NCI-H2107 treated with DMSO at 0.1 percent for 48 hours (cell line): ENCODE measurements at regions not wholly inside any gene's neighbourhood (a gene's known extent, or its start where the extent isn't known, plus 50 kb on each side); places are given as distances from the start of the nearest gene placed in this dataset.

Experiments used
- DNase-seq: peaks from one replicate; lab custom pipeline; 2025; ENCODE audit not compliant: unreplicated experiment; lab: John Stamatoyannopoulos, UW

DNA sequence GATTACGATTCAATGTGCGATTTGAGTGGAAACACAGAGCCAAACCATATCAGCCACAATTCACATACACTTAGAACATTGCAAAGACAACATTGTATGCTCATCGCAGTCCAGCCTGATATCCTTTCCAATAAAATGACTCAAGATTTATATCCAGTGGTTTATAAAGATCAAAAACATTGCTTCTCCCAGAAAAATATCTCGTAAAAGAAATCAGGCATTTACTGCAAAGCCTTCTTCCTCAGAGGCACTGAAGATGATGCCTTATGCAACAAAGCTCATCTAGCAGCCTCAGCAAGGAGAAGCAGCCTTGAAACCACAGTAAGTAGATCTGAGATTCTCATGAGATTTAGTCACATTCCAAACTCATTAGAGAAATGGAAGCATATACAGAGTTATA is 523.8 kb downstream of the ELAVL2 start:
- no peak for DNase-seq

DNA sequence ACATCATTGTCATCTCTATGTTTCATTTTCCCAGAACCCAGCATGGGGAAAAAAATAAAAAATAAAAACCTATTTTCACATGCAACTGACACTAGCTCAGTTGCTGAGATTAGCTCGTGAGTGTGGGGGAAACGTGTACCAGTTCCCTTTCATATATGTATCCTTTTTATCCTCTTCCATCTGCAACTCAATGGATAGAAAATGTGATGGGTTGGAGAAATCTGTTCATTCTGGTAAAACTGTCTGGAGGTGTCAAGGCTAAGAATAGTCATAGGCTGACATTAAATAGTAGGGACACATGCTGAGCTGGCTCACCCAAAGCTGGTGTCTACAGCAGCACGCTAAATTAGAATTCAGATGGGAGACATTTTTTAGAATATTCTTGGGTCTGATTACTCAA is 519.3 kb downstream of the ELAVL2 start:
- DNase-seq = no peak

DNA sequence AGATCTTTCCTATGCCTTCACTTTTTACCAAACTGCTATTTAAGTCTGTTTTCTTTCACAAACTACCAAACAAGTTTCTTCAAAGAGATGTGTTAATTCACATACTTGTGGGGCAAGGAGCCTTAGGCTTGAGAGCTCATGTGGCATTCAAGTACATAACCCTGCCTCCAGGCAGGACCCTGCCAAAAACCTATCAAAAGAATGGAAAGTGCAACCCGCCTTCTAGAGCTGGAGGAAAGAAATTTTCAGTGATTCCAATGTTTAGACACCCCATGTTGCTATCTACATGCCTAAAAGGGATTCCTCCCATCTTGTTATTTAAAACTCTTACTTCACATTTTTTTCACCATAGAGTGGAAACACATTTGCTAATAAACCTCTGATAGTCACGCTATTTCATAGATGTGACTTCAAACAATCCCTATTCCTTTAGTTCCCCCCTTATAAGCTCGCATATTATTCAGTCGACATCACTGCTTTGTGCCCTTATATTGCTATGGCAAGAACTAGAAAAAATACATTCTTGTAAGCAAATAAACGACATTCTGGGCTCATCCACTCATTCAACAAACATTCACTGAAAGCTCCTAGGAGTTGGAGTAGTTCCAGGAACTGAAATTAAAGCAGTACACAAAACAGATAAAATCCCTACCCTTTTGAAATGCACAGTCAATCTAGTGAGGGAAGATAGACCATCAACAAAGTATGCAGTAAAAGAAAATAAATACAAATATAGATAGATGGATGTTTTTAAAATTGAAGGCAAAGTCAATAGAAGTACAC is 518.1 kb downstream of the ELAVL2 start:
- no peak for DNase-seq

DNA sequence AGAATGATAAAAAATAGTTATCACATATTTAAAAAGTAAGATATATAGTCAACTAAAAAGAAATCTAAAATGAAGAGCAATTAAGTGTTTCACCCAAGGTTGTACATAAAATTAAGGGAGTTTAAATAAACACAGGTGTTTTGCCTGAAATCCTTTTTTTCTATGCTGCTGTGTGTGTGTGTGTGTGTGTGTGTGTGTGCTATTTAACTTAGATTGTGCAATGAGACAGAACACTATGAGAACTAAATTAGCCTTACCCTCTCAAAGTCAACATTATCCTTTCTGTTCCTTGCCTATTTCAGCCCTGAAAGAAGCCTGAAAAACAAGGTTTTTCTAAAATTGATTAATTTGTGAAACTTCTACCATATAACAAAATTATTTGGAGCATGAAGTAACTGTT is 516.2 kb downstream of the ELAVL2 start:
- DNase-seq = no peak

DNA sequence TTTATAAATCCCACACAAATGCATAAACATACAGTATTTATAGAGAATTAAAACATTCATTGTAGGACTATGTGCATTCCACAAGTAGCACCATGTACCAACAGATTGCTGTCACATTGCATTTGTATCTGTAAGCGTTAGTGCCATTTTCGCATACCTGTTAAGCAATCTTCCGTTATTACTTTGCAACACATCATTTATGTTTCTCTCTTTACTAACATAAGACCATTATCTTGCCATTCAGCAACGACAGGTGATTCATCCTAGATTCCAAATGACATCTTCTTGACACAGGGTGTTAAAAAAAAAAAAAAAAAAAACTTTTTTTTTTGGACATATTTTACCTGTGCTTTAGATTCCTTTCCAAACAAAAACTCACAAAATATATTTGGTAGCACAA is 511.8 kb downstream of the ELAVL2 start:
- no peak for DNase-seq

DNA sequence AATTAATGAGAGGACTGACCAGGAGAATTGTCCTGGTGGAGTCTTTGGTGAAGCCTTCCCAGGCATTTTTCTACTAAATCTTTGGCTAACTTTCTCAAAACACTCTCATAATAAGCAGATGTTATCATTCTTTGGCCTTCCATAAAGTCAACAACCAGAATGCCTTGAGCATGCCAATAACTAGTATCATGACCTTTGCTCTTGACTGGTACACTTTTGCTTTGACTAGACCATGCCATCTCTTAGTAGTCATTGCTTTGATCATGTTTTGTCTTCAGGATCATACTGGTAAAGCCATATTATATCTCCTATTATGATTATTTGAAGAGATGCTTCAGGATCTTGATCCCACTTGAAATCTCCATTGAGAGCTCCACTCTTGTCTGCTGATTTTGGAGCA is 506.9 kb downstream of the ELAVL2 start:
- DNase-seq = no peak

DNA sequence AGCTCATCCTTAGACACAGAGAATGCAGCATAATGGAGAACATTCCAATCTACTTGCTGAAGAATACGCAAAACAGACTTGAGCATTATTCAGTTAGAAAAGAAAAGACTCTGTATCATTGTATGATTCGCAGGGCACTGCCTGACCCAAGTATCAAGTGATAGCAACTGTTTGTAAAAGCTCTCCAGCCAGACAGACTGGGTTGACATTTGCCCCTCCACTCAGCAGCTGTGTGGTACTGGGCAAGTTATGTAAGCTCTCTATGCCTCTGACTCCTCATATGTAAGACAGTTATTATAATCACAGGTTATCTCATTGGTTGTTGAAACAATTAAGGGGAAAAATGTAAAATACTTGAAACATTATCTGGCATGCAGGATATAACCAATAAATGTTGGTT is 505.0 kb downstream of the ELAVL2 start:
- DNase-seq = no peak

DNA sequence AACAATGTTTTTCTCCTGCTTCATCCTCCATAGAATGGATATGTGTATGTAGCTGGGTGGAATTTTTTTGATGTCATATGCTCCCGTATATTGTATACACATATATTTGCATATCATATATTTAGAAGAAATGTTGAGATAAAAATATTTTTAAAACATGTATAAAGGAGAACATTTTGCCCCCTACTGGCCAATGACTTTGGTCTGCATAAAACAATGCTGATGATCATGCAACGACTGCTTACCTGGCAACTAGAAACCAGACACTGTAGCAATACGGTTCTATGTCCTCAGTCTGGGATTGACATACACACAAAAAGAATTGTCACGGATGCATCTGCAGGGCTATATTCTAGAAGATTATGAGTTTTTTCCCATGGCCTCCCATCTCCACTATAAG is 503.6 kb downstream of the ELAVL2 start:
- no peak for DNase-seq

DNA sequence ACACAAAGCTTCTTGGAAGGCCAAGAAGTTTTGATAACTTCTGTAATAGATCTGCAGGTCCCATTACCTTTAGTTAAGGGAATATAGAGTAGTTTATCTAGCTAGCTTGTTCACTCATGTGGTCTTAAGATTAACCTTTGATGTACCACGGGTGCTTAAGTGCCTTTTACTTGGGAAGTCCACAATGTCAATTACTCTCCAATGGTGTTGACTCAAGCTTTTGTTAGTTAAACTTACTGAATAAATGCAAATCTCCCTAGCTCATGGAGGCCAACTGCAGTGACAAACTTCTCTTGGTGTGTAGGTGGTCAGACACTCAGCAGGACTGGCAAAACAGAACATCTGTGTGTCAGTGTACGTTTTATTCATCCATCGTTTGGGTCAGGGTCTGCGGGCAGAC is 501.5 kb downstream of the ELAVL2 start:
- no peak for DNase-seq

DNA sequence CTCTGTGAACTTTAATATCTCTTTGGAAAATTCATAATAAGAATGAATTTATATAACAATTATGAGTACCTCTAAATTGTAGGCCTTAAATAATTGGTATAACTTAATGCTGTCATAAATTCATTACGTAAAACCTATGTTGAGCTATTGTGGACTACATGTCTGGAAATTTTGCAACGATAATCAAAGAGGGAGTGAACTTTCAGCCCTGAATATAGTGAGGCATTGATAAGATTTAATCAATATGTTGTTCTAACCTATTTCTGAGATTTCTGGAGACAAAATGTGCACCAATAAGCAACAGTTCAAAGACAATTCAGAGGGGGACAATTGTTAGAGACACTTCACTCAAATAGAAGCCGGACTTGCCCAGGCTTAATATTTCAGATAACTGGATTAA is 499.4 kb downstream of the ELAVL2 start:
- no peak for DNase-seq

DNA sequence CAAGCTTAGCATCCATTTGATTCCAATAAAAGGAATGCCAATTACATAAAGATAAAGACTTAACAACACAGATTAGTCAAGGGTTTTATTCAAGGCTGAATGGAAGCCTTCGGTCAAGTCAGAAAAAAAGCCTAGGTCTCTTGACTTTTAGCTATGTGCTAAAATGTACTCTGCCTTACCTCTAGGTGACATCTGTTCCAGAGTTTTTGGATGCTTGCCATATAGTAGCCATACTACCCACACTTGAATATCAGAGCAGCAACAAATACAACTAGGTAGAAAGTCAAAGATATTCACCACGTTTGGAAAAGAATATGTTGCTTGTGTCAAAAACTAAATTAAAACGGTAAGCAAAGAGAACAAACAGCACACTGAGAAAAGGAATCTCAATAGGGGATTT is 484.7 kb downstream of the ELAVL2 start:
- no peak for DNase-seq

DNA sequence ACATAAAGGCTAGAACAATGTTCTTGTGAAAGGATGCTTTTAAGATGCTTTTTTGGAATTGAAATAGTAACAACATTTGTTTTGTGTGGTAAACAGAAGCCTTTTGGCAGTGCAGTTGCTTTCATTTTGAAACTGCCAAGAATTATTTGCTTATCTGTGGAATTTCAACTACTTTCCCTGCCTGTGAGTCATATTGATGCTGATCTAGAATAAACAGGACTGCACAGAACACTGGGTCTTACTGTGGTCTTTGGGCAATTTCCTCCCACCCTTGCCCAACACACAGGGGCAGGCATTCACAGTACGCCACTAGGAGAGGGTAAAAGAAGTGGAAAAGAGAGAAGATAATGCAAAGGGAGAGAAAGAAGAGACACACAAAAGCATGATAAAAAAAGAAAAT is 483.7 kb downstream of the ELAVL2 start:
- no peak for DNase-seq

DNA sequence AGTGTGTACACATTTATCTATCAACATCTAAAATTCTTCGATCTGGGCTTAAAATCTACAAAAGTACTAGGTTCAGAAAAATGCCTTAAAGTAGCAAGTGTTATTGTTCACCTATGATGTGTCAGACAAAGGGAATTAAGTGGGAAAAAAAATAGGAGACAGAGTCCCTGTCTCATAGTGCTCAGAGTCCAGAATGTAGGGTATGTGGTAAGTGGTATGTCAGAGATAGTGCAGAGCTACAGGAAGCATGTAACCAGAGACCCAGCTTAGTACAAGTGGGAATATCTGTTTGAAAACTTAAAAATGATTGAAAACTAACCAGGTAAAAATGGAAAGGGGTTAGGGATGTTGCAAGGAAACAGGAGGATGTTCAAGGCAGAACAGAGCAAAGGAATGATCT is 482.8 kb downstream of the ELAVL2 start:
- no peak for DNase-seq

DNA sequence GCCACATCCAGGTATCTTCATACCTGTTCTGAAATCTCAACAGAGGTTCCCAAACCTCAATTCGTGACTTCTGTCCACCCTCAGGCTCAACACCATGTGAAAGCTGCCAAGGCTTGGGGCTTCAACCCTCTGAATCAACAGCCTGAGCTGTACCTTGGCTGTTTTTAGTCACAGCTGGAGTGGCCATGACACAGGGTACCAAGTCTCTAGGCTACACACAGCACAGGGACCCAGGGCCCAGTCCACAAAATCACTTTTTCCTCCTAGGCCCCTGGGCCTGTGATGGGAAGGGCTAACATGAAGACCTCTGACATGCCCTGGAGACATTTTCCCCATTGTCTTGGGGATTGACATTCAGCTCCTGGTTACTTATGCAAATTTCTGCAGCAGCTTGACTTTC is 464.9 kb downstream of the ELAVL2 start:
- DNase-seq = no peak

DNA sequence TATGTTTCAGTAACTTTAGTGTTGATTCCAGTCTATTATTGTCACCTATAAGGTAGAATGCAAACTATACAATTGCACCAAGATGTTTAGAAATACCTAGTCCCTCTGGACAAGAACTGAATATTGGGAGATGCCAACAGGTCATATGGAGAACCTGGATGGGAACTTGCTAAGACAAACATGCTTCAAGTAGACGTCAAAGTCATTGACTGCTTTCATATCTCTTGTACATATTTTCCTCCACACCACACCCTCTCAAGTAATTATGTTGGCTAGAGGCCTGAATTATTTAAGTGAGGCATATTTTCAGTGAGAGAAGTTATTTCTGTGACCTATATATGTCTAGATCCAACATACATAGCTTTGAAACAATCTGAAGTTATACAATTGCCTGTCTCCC is 453.3 kb downstream of the ELAVL2 start:
- no peak for DNase-seq

DNA sequence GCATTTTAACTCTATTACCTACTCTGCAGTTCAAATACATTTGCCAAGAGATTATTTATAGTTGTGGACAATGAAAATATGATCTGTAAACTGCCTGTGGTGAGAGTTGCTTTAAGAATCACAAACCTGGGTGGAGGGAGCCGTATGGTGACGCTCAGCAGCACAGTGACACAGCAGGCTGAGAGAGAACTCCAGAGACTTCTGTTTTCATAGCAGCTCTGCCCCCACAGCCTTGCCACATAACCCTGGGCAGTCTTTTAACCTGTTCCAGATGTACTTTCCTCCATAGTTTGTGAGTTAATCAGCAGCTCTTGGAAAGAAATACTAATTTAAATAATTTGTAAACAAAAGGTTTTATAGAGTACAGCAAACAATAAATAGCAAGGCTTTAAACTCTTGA is 450.5 kb downstream of the ELAVL2 start:
- DNase-seq = no peak

DNA sequence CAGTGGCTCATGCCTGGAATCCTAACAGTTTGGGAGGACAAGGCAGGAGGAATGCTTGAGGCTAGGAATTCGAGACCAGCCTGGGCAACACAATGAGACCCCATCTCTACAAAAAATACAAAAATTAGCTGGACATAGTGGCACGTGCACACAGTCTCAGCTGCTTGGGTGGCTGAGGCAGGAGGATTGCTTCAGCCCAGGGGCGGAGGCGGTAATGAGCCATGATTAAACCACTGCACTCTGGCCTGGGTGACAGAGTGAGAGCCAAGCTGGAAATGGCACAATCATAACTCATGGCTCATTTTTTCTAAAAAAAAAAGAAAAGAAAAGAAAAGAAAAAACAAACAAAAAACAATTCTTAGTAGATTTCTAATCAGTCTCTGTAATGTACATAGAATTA is 446.2 kb downstream of the ELAVL2 start:
- no peak for DNase-seq

DNA sequence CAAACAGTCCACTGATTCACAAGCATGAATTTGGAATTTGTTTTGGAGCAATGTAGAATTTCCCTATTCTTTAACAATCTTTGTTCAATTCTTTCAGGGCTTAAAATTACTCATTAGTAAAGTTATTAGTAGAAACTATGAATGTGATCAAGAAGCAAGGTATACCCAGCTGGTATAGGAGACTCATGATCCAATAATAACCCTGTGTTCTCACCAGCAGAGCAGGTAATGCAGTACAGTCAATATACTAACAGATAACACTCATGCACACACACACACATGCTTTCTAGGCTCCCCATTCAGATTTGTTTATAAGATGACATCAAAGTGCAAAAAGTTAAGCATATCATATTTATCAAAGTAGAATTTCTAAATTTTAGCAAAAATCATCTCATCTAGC is 445.2 kb downstream of the ELAVL2 start:
- DNase-seq = no peak

DNA sequence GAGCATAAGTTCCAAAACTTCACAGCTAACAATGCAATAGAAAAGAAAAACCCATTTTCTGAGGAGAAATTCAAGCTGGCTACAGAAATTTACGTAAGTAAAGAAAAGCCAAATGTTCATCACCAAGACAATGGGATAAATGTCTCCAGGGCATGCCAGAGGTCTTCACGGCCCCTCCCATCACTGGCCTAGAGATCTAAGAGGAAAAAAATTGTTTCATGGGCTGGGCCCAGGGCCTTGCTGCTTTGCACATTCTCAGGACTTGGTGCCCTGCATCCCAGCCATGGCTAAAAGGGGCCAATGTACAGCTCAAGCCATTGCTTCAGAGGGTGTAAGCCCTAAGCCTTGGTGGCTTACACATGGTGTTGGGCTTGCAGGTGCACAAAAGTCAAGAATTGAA is 443.6 kb downstream of the ELAVL2 start:
- no peak for DNase-seq

DNA sequence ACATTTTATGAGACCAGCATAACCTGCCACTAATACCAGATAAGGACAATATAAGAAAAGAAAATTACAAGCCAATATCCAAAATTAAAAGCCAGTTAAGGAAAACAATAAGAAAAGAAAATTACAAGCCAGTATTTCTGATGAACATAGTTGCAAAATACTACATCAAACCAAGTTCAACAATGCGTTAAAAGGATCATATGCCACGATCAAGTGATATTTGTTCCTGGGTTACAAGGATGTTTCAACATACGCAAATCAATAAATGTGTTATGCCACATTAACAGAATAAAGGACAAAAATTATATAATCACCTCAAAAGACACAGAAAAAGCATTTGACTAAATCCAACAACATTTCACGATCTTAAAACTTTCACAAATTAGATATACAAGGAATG is 431.9 kb downstream of the ELAVL2 start:
- DNase-seq = no peak

DNA sequence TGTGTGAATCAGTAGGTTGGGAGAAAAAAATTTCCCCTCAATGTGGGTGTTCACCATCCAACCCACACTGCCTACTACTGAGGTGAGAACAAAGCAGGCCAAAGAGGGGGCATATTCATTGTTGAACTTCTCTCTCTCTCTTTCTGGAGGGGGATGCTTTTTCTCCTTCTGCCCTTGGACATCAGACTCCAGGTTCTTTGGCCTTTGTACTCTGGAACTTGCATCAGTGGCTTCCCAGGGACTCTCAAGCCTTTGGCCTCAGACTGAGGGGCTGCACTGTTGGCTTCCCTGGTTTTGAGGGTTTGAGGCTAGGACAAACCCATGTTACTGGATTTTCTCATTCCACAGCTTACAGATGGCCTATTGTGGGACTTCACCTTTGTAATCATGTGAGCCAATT is 417.2 kb downstream of the ELAVL2 start:
- no peak for DNase-seq

DNA sequence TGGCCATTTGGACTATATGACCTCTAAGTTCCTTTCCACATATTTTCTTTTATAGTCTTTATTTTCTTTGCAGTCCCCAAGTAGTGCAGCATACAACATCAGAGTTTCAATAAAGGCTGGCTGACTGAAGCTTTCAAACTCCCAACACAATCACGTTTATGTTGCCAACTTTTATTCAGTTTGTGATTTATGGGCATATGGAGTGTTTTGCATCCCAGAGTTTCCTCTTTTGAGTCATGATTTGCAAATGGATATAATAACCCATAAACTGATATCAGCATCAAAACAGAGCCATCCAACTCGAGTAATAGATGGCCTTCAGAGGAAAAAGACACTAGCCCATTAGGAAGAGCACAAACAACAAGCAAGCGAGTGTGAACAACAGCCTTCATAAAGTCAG is 414.0 kb downstream of the ELAVL2 start:
- DNase-seq = no peak

DNA sequence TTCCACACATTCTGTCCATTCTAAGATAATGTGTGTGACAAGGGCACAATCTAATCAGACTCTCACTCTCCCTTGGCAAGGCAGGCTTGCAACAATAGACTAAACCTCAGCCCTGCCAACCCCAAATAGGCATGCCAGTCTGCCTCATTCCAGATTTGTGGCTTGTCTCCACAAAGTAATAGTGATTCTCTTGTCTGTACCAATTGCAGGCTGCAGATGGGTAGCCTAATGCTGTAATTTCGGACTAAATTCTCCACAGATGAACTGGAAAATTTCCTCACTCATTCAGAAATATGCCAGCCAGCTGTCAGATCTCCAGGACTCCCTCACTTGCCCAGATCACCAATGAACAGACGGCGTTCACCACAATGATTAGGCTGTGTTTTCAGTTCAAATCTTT is 413.6 kb downstream of the ELAVL2 start:
- DNase-seq = no peak

DNA sequence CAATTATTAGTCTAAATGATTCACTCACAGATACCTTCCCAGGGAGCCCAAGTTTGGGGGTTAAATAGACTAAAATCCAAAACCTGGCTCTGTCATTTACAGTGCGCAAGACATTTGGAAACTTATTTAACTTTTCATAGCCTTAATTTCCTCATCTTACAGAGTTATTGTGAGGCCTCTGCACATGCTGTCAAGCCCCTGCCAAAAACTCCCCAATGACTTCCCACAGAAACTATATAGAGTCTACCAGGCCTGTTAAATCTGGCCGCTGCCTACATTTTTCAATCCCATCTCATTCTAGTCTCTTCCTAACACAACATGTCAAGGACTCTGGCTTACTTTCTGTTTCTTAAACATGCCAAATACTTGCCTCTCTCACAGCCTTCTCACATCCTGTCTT is 412.5 kb downstream of the ELAVL2 start:
- DNase-seq = no peak
